H1 (cell line): ENCODE measurements at regions not wholly inside any gene's neighbourhood (a gene's known extent, or its start where the extent isn't known, plus 50 kb on each side); places are given as distances from the start of the nearest gene placed in this dataset.
"Not testable (repeated sequence)": the region's sequence is repeated elsewhere in the genome, so short reads cannot be mapped to it uniquely, and the experiment has no call there.

Experiments
- CTCF ChIA-PET: fragments of 300-600 bp; sonication (Branson Sonifier 250); formaldehyde crosslinking; loops from one replicate; lab custom pipeline; 2021; ENCODE audit not compliant: partially characterized antibody; lab: Charles Lee
- POLR2A ChIA-PET: fragments of 300-600 bp; sonication (Branson Sonifier 250); formaldehyde crosslinking; loops from one replicate; lab custom pipeline; 2021; ENCODE audit warnings: inconsistent platforms; ENCODE audit not compliant: partially characterized antibody; lab: Charles Lee
- DNase-seq, 2 experiments: peaks; one replicate each; pipeline versions ENCODE4 v3.0.0 to v3.0.0-alpha.2; 2010 to 2022; ENCODE audit warnings: low spot score in 2 of 2, low read depth in 1 of 2, mixed read lengths in 1 of 2
- FAIRE-seq: peaks from 2 replicates; lab custom pipeline; 2011; peaks lifted over from hg19 to GRCh38; lab: Jason Lieb, UNC
- H2AFZ ChIP-seq: 2 replicates; pipeline ENCODE4 v1.8.1; 2012; ENCODE audit warnings: low read length, inconsistent platforms
- H2AK5ac ChIP-seq: 2 replicates; pipeline ENCODE4 v1.6.1; 2013; ENCODE audit warnings: low read depth, low read length
- H2BK120ac ChIP-seq: replicated peaks from 2 replicates; pipeline ENCODE3; 2013; ENCODE audit warnings: low read depth, low read length, inconsistent platforms
- H2BK12ac ChIP-seq: 2 replicates; pipeline ENCODE4 v1.6.1; 2013; ENCODE audit warnings: low read depth, low read length
- H2BK15ac ChIP-seq: 2 replicates; pipeline ENCODE4 v1.6.1; 2013; ENCODE audit warnings: low read length
- H2BK20ac ChIP-seq: 2 replicates; pipeline ENCODE4 v1.6.1; 2013; ENCODE audit warnings: low read length
- H2BK5ac ChIP-seq: 2 replicates; pipeline ENCODE4 v1.6.1; 2013; ENCODE audit warnings: low read depth, low read length
- H3K14ac ChIP-seq: 2 replicates; pipeline ENCODE4 v1.6.1; 2013; ENCODE audit warnings: inconsistent platforms; ENCODE audit not compliant: insufficient read length
- H3K18ac ChIP-seq: 2 replicates; pipeline ENCODE4 v1.6.1; 2013; ENCODE audit warnings: low read length; ENCODE audit errors: extremely low read depth
- H3K23ac ChIP-seq: 2 replicates; pipeline ENCODE4 v1.6.1; 2013; ENCODE audit warnings: inconsistent platforms; ENCODE audit not compliant: insufficient read length
- H3K23me2 ChIP-seq: 2 replicates; pipeline ENCODE4 v1.6.1; 2013; ENCODE audit warnings: low read depth, low read length
- H3K27ac ChIP-seq: 2 replicates; pipeline ENCODE4 v1.6.1; 2011; ENCODE audit warnings: low read depth, low read length, inconsistent platforms
- H3K27me3 ChIP-seq, 4 experiments: replicated peaks in 1 of 4; 1 replicate in 1 of 4; 2 replicates in 3 of 4; pipeline versions ENCODE4 v1.6.1 to v1.8.1; 2011 to 2013; ENCODE audit warnings: low read length in 3 of 4, mild to moderate bottlenecking in 3 of 4, inconsistent platforms in 2 of 4, mixed read lengths in 2 of 4, moderate library complexity in 1 of 4; ENCODE audit not compliant: control insufficient read depth in 3 of 4, insufficient read depth in 3 of 4; ENCODE audit errors: extremely low read depth in 1 of 4
- H3K36me3 ChIP-seq, 4 experiments: 2 replicates each; pipeline versions ENCODE4 v1.6.1 to v1.8.1; 2011 to 2013; ENCODE audit warnings: mild to moderate bottlenecking in 4 of 4, low read length in 3 of 4, moderate library complexity in 2 of 4, control low read depth in 1 of 4, inconsistent platforms in 1 of 4; ENCODE audit not compliant: insufficient read depth in 4 of 4, control insufficient read depth in 2 of 4
- H3K4ac ChIP-seq: replicated peaks from 2 replicates; pipeline ENCODE3; 2013; ENCODE audit warnings: low read length, low read depth, mixed read lengths, inconsistent platforms; ENCODE audit not compliant: insufficient read length
- H3K4me1 ChIP-seq, 4 experiments: replicated peaks in 1 of 4; 1 replicate in 1 of 4; 2 replicates in 3 of 4; pipeline versions ENCODE4 v1.6.1 to v1.8.1; 2011 to 2013; ENCODE audit warnings: low read length in 3 of 4, inconsistent platforms in 2 of 4, mixed read lengths in 1 of 4; ENCODE audit not compliant: insufficient read depth in 4 of 4, control insufficient read depth in 3 of 4
- H3K4me2 ChIP-seq, 2 experiments: 2 replicates each; pipeline versions ENCODE4 v1.6.1 to v1.8.1; 2011 to 2013; ENCODE audit warnings: low read depth in 2 of 2, low read length in 2 of 2, control low read depth in 1 of 2, inconsistent platforms in 1 of 2, mild to moderate bottlenecking in 1 of 2; ENCODE audit not compliant: insufficient read depth in 1 of 2
- H3K4me3 ChIP-seq, 4 experiments: fragments of 200-600, 300-600 bp in 1 of 4; sonication (generic), shearing (Covaris generic), sonication (Bioruptor Twin) in 1 of 4; 2 replicates each; pipeline versions ENCODE4 v1.5.1 to v1.8.1; 2011 to 2016; ENCODE audit warnings: low read length in 4 of 4, low read depth in 3 of 4, control low read depth in 2 of 4, inconsistent platforms in 2 of 4, mild to moderate bottlenecking in 2 of 4, mixed read lengths in 1 of 4, moderate library complexity in 1 of 4; ENCODE audit not compliant: insufficient read depth in 2 of 4; ENCODE audit errors: extremely low read depth in 1 of 4
- H3K56ac ChIP-seq: replicated peaks from 2 replicates; pipeline ENCODE3; 2013; ENCODE audit warnings: low read depth, mild to moderate bottlenecking, mixed read lengths, low read length, inconsistent platforms; ENCODE audit not compliant: insufficient read length
- H3K79me1 ChIP-seq: 2 replicates; pipeline ENCODE4 v1.6.1; 2013; ENCODE audit warnings: low read depth, low read length, control low read depth
- H3K79me2 ChIP-seq, 2 experiments: 2 replicates each; pipeline versions ENCODE4 v1.6.1 to v1.8.1; 2012 to 2013; ENCODE audit warnings: low read length in 2 of 2, mild to moderate bottlenecking in 2 of 2, inconsistent platforms in 1 of 2; ENCODE audit not compliant: insufficient read depth in 2 of 2, control insufficient read depth in 1 of 2
- H3K9ac ChIP-seq, 4 experiments: replicated peaks in 1 of 4; 1 replicate in 1 of 4; 2 replicates in 3 of 4; pipeline versions ENCODE4 v1.6.1 to v1.8.1; 2011 to 2013; ENCODE audit warnings: low read depth in 3 of 4, low read length in 3 of 4, control low read depth in 2 of 4, mild to moderate bottlenecking in 2 of 4, moderate library complexity in 2 of 4, inconsistent platforms in 1 of 4; ENCODE audit errors: extremely low read depth in 1 of 4
- H3K9me3 ChIP-seq, 2 experiments: 2 replicates each; pipeline versions ENCODE4 v1.6.1 to v1.8.1; 2012 to 2013; ENCODE audit warnings: mild to moderate bottlenecking in 2 of 2, moderate library complexity in 2 of 2, control low read depth in 1 of 2, inconsistent platforms in 1 of 2, low read depth in 1 of 2, low read length in 1 of 2, mixed read lengths in 1 of 2; ENCODE audit not compliant: insufficient read depth in 2 of 2
- H4K20me1 ChIP-seq, 2 experiments: replicated peaks in 1 of 2; 2 replicates each; pipeline versions ENCODE3 to v1.8.1; 2011 to 2013; ENCODE audit warnings: inconsistent platforms in 2 of 2, low read length in 2 of 2, mild to moderate bottlenecking in 1 of 2; ENCODE audit not compliant: insufficient read depth in 2 of 2, control insufficient read depth in 1 of 2
- H4K5ac ChIP-seq: 2 replicates; pipeline ENCODE4 v1.6.1; 2013; ENCODE audit warnings: low read length, low read depth, mixed read lengths, inconsistent platforms; ENCODE audit not compliant: insufficient read length
- H4K8ac ChIP-seq: 2 replicates; pipeline ENCODE4 v1.8.0; 2013; ENCODE audit warnings: mild to moderate bottlenecking, moderate library complexity, low read length, inconsistent platforms; ENCODE audit not compliant: insufficient read depth; ENCODE audit errors: extremely low read depth
- H4K91ac ChIP-seq: replicated peaks from 2 replicates; pipeline ENCODE3; 2013; ENCODE audit warnings: low read length, mixed read lengths, inconsistent platforms; ENCODE audit not compliant: insufficient read length
- WGBS, 2 experiments: shearing (Covaris generic) in 1 of 2; methylation state at CpG; one replicate each; pipeline versions ENCODE4 v1.1.6 to v1.1.7; 2013 to 2015; ENCODE audit warnings: low lambda C conversion rate in 2 of 2, mixed read lengths in 2 of 2, inconsistent platforms in 1 of 2, low coverage in 1 of 2, missing lambda C conversion rate in 1 of 2; ENCODE audit not compliant: insufficient replicate concordance in 2 of 2, insufficient coverage in 1 of 2, insufficient read length in 1 of 2; ENCODE audit errors: extremely low coverage in 1 of 2, missing lambda C conversion rate in 1 of 2; 5-methylcytosine and 5-hydroxymethylcytosine counted together

- H3K36me3 ChIP-seq, H2BK15ac ChIP-seq, H2BK5ac ChIP-seq, H3K14ac ChIP-seq, H3K18ac ChIP-seq, H2AK5ac ChIP-seq, H3K27ac ChIP-seq, H4K5ac ChIP-seq, H3K79me2 ChIP-seq, H3K4me3 ChIP-seq, H2AFZ ChIP-seq, H4K20me1 ChIP-seq, DNase-seq, H3K23me2 ChIP-seq, H3K79me1 ChIP-seq, H2BK12ac ChIP-seq, H3K4ac ChIP-seq, H2BK120ac ChIP-seq, H3K23ac ChIP-seq, H3K27me3 ChIP-seq, H3K4me2 ChIP-seq, CTCF ChIA-PET, H3K9me3 ChIP-seq, H3K4me1 ChIP-seq, H4K8ac ChIP-seq, H3K56ac ChIP-seq, H2BK20ac ChIP-seq, H4K91ac ChIP-seq, POLR2A ChIA-PET, H3K9ac ChIP-seq: not testable (repeated sequence)
- 88% methylated on average over 6 of the region's 6 CpGs; no CpG with 5 or more reads in 1 of the 2 experiments for WGBS, 2 experiments
- peak; percentile 45 for FAIRE-seq
Measured at GRCh38 chr20:48018851-48019250, 233.6 kb upstream of the SULF2 start.
